Ammon's horn (tissue), 1 donor: ENCODE measurements at regions not wholly inside any gene's neighbourhood (a gene's known extent, or its start where the extent isn't known, plus 50 kb on each side); places are given as distances from the start of the nearest gene placed in this dataset.
A peak's percentile ranks its signal among the peaks of the same experiment; 100 is the strongest.

Experiments
- DNase-seq: peaks from one replicate; pipeline ENCODE4 v3.0.0-alpha.2; 2016; ENCODE audit warnings: low spot score

GRCh38 chr9:91066856-91067255 lies 265.2 kb downstream of the SYK start:
- DNase-seq, result no peak

- DNase-seq, result no peak
These were observed 265.8 kb downstream of the SYK start for GRCh38 chr9:91067306-91067860.

- no peak for DNase-seq
These were observed 269.8 kb downstream of the SYK start for GRCh38 chr9:91071184-91071990.

GRCh38 chr9:91073049-91073810 lies 271.6 kb downstream of the SYK start:
- DNase-seq, result no peak

- DNase-seq, result no peak
These were observed 272.5 kb downstream of the SYK start for GRCh38 chr9:91073811-91074771.

- no peak for DNase-seq
These were observed 273.2 kb downstream of the SYK start for GRCh38 chr9:91074866-91075265.

GRCh38 chr9:91075279-91075678 lies 273.7 kb downstream of the SYK start:
- no peak for DNase-seq

GRCh38 chr9:91077624-91078368 lies 276.2 kb downstream of the SYK start:
- no peak for DNase-seq

- no peak for DNase-seq
These were observed 276.7 kb downstream of the SYK start for GRCh38 chr9:91078369-91078695.

- DNase-seq, result no peak
These were observed 279.0 kb downstream of the AUH start for GRCh38 chr9:91082731-91083130.

GRCh38 chr9:91084896-91085516 lies 276.7 kb downstream of the AUH start:
- DNase-seq, result no peak

GRCh38 chr9:91085517-91086291 lies 276.0 kb downstream of the AUH start:
- DNase-seq, result no peak

- no peak for DNase-seq
These were observed 274.9 kb downstream of the AUH start for GRCh38 chr9:91086657-91087461.

- DNase-seq, result no peak
These were observed 274.3 kb downstream of the AUH start for GRCh38 chr9:91087462-91087759.

- peak; percentile 54 for DNase-seq
These were observed 272.2 kb downstream of the AUH start for GRCh38 chr9:91089405-91090129.

- no peak for DNase-seq
These were observed 271.6 kb downstream of the AUH start for GRCh38 chr9:91090130-91090410.

GRCh38 chr9:91092214-91092613 lies 269.5 kb downstream of the AUH start:
- DNase-seq, result no peak

GRCh38 chr9:91094324-91095088 lies 267.2 kb downstream of the AUH start:
- DNase-seq, result no peak
